GM12891 (cell line): ENCODE measurements at regions not wholly inside any gene's neighbourhood (a gene's known extent, or its start where the extent isn't known, plus 50 kb on each side); places are given as distances from the start of the nearest gene placed in this dataset.

Experiments used
- PAX5 ChIP-seq: IDR thresholded peaks from 2 replicates; pipeline ENCODE4 v1.6.1; 2011; ENCODE audit warnings: low read length, moderate library complexity, mild to moderate bottlenecking; ENCODE audit not compliant: insufficient read depth, severe bottlenecking
- POLR2A ChIP-seq: IDR thresholded peaks from 2 replicates; pipeline ENCODE4 v1.6.1; 2011; ENCODE audit warnings: low read depth, low read length, control low read depth
- SPI1 ChIP-seq: IDR thresholded peaks from 2 replicates; pipeline ENCODE4 v1.6.1; 2011; ENCODE audit warnings: low read depth, low read length, control low read depth
- TAF1 ChIP-seq: IDR thresholded peaks from 2 replicates; pipeline ENCODE4 v1.6.1; 2011; ENCODE audit warnings: low read depth, low read length, control low read depth

- TF ChIP-seq PAX5 = no peak
- no peak for TF ChIP-seq TAF1
- TF ChIP-seq POLR2A = no peak
- no peak for TF ChIP-seq SPI1
Observed at GRCh38 chr6:23454080-23454976, 671.7 kb upstream of the NRSN1 start.
